CD4-positive, alpha-beta T cell treated with Interleukin-6 at 100 ng/mL for 8 hours (primary cell): ENCODE measurements at regions not wholly inside any gene's neighbourhood (a gene's known extent, or its start where the extent isn't known, plus 50 kb on each side); places are given as distances from the start of the nearest gene placed in this dataset.
A peak's percentile ranks its signal among the peaks of the same experiment; 100 is the strongest.

Experiments
- DNase-seq: peaks from one replicate; pipeline ENCODE4 v3.0.0-alpha.2; 2020; ENCODE audit warnings: mixed read lengths, low spot score

DNA sequence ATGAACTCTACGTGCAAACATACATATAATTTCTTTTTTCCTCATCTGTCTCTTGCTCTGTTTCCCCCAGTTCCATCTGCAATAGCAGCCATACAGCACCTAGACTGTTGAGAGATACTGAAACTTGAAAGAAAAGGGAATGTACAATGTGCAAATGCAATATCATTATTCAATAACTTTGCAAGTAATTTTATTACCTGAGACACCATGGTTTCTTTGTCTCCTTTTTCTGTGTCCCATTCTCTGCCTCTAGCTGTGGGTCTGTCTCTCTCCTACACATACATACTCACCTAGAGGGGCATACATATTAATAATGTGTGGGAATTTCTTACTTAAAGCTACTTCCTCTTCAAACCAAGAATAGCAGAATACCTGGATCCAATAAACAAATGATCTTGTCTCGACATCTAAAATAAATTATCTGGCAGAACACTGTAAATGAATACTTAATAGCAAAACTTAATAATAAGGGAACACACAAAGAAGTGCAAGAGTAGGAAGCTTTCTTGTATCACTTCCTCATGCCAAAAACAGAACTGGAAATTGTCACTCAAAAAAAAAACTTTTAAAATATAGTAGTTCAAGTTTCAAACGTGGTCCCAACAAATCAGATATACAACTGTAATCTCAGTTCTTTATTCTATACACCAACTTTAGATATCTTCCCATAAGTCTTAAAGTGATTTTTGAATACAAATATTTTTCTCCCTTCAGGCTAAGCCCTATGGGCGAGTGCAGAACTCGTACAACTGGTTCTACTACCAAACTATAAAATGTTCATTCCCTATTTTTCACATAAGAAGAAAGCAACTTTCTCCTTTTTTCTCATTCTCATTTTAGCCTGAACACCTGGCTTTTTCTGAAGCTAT is 194.6 kb downstream of the NRIP1 start:
- DNase-seq: no peak

DNA sequence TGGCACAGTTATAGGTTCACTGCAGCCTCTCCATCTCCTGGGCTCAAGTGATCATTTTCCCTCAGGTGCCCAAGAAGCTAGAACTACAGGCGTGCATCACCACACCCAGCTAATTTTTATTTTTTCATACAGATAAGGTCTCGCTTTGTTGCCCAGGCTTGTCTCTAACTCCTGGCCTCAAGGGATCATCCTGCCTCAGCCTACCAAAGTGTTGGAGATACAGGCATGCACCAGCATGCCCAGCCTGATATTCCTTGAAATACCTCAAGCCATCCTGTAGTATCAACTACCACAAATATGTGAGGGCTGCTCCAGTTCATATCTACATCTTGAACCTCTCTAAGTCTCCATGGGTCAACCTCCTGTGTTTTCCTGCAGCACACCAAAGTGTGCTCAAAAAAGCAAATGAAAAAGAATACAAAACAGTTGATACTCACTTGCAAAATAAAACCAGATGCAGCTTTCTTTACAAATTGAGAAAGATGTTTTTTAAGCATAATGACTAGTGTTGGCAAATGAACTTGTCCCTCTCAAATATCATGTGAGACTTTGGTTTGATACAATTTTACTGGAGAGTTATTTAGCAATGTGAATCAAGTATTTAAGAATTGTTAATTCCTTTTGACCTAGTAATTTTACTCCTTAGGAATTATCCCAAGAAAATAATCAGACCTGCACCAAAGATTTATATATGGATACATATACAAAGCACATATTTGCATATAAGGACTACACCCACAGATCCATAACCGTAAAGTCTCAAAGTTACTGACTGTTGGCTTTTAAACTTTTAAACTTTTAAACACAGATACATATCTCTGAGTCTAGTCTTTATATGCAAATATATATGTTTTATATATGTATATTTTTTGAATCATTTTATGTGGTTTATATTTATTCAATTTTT is 197.7 kb downstream of the NRIP1 start:
- DNase-seq: no peak

DNA sequence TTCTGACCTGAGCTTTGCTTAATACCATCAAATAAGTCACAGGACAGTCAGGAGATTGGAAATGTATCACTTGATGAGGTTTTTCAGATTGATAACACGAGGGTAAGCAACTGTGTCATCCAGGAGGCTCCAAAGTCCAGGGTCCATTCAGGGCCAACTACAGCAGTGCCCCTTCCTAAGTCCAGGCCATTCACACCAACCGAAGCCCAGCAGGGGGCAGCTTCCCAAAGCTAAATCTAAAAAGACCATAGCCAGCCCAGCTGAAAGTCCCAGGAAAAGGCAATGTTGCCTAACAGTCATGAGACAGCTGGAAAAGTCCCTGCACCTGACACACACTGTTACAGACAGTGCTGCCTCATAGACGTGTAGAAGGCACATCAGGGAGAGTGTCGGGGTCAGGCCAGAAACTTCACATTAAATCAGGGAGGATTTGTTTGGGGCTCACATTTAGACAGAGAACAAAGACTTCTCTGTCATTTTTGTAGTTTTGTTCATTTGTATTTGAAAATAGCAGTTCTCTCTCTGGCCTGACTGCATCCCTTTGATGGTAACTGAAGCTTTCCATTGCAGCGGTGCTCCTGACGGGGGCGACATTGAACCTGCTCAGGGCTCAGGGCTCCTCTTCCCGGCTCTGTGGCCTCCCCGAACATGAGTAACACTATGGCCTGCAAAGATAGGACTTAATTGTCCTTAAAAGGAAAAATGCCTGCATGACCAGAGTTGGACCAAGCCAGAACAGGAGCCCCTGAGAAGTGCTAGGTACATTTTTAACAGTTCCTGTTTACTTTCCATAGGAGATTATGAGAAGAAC is 200.4 kb downstream of the NRIP1 start:
- peak; percentile 3 for DNase-seq

DNA sequence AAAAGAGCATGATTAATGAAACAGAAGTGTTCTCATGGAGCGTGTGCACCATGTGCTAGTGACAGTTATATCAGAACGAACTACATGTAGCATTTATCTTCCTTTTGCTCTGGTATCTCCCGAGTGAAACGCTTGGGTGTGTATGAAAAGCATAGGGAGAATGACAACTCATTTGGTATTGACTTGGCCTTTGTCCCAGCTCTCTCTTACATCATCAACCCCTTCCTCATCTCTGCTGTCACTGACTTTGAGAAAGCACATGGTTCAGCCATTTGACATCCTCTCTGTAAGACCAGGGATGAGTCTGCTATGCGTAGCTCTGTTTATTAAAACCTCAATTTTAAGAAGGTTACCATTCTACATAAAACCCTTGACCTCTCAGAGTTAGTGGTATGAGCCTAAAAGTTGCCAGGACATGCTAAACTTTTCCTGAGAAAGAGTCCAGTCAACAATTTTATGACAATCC is 201.0 kb downstream of the NRIP1 start:
- DNase-seq: no peak

DNA sequence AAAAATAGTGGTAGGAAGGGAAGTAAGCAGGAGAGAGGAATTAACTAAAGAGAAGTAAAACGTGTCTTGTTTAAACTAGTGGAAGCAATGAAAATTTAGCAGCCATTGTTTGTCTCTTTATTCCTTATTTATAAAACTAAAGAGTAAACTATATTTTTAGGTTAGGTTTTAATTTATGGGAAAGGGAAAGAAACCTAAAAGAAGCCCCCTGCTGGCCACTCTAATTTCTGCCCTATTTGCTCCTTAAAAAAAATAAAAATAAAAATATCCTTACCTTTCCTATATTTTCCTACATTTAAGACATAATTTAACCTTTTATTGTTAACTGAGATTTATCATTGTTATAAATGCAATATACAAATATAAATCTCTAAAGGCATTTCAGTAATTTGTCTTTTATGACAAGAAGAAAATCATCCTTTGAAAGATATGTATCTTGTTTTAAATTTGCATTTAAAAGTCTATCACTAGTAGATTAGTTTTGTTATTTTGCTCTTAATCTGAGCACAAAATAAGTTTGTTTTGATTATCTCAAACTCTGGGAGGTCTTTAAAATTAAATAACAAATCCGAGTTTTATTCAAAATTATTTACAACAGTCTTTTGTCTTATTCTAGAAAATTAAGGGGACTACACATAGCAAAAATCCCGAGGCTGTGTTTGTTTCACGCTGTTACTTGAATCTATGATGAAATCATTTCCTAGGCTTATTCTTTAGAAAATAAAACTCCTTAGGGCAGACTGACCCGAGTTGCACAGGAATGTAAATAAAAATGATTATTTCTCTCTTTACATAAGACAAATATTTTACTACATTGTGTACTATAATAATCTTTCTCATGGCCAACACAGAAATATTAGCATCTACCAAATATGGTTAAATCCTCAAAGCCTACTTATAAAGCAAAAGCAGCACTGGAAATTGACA is 201.7 kb downstream of the NRIP1 start:
- DNase-seq: no peak

DNA sequence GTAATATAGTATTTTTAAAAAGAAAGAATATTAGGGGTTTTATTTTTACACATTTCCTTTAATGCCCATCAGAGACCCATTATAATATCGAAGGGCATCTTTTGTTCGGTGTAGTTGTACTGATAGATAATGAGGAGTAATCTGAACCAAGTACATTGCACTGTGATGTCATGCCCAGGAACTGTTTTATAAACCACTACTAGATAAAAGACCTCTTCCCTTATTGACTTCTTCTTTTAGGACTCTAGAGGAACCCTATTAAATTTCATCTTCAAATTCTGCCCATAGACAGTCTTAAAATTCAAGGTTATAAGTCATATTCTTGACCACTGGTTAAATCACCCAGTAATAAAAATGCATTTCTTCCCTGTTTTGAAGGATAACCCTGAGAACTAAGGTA is 206.5 kb downstream of the NRIP1 start:
- no peak for DNase-seq

DNA sequence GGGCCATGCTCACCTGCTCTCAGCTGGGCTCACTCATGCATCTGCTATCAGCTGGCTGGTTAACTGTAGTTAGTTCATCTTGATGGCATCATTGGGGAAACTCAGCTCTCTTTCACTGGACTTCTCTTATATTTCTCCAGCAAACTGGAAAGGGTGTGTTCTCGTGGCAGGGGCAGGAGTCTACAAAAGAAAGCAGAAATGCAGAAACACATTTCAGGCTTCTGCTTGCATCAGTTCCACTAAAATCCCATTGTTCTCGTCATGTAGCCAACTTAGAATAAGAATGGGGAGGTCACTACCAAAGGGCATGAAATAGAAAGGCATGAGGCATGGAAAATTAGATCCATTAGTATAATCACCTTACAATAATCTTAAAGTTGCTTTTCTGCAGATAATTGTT is 207.3 kb downstream of the NRIP1 start:
- DNase-seq: no peak

DNA sequence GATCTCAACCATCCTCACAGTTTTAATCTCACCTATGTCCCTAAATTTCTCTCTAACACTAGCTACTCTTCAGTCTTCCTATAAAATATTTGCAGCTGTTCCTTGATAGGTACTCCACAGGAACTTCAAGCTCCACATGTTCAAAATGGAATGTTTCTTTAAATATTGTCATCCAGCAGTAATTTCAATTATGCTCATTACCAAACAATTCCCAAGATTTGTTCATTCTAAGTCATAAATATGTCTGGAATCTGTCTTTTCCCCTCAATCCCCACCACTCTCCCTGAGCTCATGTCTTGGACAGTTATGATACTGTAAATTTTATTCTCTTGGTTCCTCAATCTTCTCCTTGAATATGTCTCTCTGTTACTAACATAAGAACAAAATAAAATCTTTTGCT is 214.4 kb downstream of the NRIP1 start:
- DNase-seq: no peak

DNA sequence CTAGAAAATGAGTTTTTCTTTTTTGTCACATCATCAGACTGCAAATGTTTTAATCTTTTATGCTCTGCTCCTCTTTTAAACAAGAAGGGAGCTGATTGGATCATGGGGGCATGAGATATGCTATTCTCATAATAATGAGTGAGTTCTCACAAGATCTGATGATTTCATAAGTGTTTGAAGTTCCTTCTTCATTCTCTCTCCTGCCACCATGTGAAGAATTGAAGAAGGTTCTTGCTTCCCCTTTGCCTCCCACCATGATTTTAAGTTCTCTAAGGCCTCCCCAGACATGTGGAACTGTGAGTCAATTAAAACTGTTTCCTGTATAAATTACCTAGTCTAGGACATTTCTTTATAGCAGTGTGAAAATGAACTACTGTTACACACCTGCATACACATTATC is 218.2 kb downstream of the NRIP1 start:
- no peak for DNase-seq

DNA sequence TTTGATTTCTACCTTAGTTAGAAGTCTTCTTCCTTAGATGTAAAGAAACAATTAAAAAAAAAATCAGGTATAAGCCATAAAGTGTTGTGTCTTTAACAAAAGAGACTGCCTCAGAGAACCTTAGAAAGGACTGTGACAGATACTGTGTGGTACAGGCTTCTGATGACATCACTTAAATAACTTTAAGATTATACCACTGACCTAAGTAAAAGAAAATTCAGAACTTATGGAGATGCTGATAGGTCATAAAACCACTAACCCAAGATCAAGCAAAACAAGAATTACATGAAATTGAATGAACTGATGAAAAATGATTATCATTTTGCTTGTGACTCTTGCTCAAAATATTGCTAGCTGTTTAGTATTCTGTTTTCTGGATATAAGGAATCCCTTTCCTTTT is 220.8 kb downstream of the NRIP1 start:
- DNase-seq: no peak

DNA sequence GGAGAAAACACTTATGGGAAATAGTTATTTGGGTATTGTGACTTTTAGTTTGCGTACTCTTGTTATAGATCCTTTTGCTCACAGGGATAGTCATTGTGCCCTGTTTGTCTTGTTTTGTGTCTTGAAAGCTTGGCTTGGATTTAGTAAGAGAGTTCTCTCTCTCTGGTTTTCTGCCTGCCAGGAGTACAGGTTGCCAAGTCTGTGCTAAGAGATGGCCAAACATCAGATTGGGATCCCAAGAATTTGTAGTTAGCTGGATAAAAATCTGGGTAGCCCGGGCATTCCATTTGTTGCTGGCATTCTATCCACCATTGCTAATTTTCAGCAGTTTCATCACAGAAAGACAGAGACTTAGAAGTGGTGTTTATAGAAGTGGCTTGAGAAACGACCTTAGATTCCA is 222.2 kb downstream of the NRIP1 start:
- DNase-seq: no peak

DNA sequence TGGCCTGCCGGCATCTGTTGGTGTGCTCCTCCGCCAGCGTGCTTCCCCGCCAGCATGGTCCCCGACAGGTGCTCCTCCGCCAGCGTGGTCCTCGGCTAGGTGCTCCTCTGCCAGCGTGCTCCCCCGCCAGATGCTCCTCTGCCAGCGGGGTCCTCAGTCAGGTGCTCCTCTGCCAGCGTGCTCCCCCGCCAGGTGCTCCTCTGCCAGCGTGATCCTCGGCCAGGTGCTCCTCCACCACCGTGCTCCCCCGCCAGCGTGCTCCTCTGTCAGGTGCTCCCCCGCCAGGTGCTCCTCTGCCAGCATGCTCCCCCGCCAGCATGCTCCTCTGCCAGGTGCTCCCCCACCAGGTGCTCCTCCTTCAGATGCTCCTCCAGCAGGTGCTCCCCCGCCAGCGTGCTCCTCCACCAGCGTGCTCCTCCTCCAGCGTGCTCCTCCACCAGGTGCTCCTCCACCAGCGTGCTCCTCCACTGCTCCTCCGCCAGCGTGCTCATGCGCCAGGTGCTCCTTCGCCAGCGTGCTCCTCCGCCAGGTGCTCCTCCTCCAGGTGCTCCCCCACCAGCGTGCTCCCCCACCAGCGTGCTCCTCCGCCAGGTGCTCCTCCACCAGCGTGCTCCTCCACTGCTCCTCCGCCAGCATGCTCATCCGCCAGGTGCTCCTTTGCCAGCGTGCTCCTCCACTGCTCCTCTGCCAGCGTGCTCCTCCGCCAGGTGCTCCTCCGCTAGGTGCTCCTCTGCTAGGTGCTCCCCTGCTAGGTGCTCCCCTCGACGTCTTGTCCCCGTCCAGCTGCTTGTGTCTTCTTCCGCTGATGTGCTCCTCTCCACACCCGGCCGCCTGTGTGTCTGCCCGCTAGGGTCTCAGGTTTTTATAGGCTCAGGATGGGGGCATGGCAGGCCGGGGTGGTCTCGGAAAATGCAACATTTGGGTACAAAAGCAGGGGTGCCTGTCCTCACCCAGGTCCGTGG is 223.0 kb downstream of the NRIP1 start:
- no peak for DNase-seq

DNA sequence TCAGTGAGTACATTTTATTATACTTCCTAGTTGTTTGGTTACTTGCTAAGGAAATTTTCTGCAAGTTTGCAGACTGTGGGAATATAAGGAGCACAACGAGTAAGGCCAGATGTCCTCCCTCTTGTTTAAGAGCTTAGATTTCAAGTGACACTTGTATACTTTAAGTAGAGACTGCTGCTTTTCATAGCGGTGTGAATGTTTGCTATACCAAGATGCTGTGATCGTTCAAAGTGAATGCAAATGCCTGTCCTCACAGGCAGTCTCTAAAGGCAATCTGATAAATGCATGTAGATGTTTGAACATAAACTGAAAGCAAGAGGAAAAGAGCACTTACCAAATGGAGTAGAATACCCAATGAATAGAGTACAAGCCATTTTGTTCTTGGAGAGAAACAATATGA is 226.4 kb downstream of the NRIP1 start:
- DNase-seq: no peak

DNA sequence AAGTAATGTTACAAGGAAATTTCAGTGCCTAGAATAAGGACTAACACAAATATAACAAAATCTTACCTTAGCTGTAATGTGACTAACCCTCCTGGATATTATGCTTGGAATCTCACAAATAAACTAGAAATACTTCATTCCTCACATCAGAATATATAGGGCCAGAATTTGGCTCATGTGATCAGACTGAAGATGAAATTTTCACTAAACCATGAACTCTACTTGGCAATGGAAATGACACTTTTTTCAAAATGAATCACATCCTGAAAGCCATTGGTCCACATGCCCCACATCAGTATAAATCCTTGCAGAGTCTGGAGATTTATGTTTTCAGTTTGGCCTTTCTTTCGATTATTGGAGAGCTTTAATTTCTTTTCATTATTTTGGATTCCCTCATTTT is 227.8 kb downstream of the NRIP1 start:
- no peak for DNase-seq

DNA sequence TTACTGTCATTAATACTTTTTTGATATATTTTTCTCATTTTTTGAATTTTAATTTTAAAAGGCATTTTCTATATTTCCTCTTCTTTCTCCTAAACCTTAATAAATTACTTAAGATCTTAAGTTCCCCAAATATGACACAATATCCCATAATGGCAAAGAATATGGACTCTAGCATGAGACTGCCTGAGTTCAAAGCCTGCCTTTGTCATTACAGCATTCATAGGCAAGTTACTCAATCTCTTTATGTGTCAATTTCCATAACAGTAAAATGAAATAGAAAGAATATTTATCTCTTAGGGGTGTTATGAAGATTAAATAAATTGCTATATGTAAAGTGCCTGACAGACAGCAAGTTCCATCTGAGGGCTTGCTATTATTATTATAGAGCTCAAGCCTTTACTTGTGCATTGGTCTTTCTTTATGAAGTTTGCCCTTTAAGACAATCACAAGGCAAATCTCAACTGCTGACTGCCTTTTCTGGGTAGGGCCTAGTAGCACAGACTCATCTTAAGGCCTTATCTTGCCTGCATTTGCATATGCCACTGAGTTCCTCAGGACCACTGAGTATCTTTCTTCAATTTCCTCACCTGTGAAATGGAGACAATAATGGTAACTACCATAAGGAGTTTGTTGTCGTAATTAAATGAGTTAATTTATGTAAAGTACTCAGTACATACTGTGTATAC is 231.0 kb downstream of the NRIP1 start:
- no peak for DNase-seq

DNA sequence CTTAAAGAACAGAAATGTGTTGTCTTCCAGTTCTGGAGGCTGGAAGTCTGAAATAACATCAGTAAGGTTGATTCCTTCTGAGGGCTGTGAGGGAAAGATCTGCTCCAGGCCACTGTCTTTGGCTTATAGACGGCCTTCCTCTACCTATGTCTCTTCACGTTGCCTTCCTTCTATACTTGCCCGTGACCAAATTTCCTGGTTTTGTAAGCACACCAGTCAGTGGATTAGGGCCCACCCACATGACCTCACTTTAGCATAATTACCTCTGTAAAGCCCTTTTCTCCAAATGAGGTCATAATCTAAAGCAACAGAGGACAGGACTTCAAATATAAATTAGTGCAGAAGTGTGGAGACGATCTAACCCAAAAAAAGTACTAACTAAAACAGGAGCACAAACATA is 231.6 kb downstream of the NRIP1 start:
- DNase-seq: no peak

DNA sequence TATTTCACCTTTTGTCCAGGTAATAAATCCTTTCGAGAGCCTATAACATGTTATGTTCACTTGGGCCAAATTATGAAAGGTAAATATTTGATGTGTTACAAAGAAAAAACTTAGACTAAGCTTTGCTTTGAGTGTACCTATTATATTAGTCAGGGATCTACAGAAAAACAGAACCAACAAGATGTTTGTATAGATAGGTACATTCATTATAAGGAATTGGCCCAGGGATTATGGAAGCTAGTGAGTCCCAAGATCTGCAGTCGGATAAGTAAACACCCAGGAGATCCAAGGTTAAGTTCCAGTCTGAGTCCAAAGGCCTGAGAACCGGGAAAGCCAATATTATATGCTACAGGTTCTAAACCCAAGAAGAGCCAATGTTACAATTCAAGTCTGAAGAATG is 234.5 kb downstream of the NRIP1 start:
- DNase-seq: no peak

DNA sequence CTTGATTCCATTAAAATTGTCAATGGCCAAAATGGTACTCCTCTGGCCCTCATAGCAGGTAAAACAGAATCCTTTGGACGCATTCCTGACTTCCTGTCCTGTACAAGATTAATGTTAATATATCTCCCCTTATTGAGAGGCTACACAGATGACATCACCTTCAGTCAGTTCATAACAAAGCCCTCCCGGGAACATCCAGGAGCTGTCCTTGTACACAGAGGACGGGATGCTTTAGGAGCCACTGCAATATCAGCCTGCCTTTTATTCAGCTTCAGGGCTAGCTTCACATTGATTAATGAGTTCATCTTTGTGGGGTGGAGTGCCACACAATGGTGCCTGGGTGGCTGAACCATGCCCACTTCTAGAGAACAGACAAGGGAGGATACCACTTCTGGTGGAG is 235.1 kb downstream of the NRIP1 start:
- no peak for DNase-seq

DNA sequence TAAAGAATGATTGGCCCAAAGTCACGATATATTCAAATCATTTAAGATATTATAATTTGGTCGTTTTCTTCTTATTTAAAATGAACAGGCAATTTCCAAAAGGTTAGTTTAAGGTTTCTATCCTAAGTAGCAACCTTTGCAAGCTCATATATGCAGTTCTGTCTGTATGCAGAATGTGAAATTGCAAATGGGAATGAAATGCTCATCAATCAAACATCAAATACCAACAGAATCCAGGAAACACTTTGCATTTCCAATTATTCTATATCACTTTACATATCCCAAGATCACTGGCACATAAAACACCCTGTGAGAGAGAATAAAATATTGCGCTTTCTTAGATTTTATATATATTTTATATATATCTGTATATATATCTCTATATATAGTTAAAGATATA is 237.3 kb downstream of the NRIP1 start:
- DNase-seq: no peak
